ENCODE measurements at regions not wholly inside any gene's neighbourhood (a gene's known extent, or its start where the extent isn't known, plus 50 kb on each side); places are given as distances from the start of the nearest gene placed in this dataset.

DNA sequence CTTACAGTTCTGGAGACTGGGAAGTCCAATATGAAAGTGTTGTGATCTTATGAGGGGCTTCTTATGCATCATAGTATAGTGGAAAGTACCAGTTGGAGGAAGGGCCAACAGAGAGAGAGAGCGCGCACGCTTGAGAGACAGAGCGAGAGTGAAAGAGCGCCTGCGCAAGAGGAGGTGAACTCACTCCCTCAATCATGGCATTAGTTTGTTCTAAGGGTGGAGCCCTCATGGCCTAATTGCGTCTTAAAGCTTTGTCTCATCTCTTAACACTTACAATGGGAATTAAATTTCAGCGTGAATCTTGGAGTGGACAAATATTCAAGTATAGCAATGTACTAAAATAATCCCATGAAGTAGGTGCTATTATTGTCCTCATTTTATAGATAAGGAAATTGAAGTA is 303.2 kb downstream of the OSTF1 start:
- no peak for DNase-seq
- no peaks in the 10 kb centered on the region for H3K27me3 ChIP-seq (ENCODE audit: insufficient read depth, low read depth, severe bottlenecking)
- H3K9me3 ChIP-seq (ENCODE audit: severe bottlenecking): no peaks in the 10 kb centered on the region
- TF ChIP-seq, protein P1, sequence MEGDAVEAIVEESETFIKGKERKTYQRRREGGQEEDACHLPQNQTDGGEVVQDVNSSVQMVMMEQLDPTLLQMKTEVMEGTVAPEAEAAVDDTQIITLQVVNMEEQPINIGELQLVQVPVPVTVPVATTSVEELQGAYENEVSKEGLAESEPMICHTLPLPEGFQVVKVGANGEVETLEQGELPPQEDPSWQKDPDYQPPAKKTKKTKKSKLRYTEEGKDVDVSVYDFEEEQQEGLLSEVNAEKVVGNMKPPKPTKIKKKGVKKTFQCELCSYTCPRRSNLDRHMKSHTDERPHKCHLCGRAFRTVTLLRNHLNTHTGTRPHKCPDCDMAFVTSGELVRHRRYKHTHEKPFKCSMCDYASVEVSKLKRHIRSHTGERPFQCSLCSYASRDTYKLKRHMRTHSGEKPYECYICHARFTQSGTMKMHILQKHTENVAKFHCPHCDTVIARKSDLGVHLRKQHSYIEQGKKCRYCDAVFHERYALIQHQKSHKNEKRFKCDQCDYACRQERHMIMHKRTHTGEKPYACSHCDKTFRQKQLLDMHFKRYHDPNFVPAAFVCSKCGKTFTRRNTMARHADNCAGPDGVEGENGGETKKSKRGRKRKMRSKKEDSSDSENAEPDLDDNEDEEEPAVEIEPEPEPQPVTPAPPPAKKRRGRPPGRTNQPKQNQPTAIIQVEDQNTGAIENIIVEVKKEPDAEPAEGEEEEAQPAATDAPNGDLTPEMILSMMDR (IDR thresholded peaks at IDR 0.05; ENCODE audit: low read depth, low read length): no peak
- no peak overlapping the region for H3K27ac ChIP-seq
- no peaks in the 10 kb centered on the region for H3K36me3 ChIP-seq
- H3K4me3 ChIP-seq (ENCODE audit: low read depth, low read length): no peak overlapping the region

DNA sequence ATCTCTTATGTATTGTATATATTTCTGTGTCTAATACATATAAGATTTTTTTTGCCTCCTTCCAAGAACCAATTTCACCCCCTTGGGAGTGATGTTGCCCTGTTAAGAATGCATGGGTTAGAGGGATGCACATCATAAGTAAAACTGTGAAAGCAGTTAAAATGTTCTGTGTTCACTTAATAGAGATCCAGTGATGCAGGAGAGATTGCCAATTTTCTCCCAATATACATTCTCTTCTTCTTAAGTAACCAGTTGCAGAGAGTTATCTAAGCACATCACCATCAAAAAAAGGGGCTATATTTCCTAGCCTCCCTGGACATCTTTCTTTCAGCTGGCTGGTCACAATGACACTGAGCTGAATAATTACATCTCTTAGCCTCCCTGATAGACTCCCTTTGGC is 307.0 kb downstream of the OSTF1 start:
- no peak overlapping the region for H3K27ac ChIP-seq
- TF ChIP-seq, protein P1 (IDR thresholded peaks at IDR 0.05; ENCODE audit: low read depth, low read length): no peak
- H3K4me3 ChIP-seq (ENCODE audit: low read depth, low read length): no peak overlapping the region
- no peaks in the 10 kb centered on the region for H3K36me3 ChIP-seq
- no peaks in the 10 kb centered on the region for H3K27me3 ChIP-seq (ENCODE audit: insufficient read depth, low read depth, severe bottlenecking)
- no peaks in the 10 kb centered on the region for H3K9me3 ChIP-seq (ENCODE audit: severe bottlenecking)
- DNase-seq: no peak

DNA sequence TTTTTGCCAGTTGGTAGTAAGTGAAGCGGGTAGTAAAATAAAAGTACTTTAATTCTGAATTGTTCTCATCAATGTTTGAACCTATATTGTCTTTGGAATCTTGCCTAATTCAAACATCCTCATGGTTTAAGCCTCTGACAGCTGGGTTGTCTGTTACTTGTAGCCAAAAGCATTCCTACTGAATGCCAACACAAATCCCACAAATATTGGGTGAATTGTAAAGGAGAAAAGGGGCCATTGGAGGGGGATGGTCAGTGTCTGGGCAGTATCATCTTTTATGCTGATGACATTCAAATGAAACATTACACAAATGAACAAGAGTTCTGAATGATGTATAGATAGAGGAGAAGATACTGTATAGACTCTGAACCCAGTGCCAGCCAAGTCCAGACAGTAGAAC is 309.5 kb downstream of the OSTF1 start:
- TF ChIP-seq, protein P1 (IDR thresholded peaks at IDR 0.05; ENCODE audit: low read depth, low read length): no peak

DNA sequence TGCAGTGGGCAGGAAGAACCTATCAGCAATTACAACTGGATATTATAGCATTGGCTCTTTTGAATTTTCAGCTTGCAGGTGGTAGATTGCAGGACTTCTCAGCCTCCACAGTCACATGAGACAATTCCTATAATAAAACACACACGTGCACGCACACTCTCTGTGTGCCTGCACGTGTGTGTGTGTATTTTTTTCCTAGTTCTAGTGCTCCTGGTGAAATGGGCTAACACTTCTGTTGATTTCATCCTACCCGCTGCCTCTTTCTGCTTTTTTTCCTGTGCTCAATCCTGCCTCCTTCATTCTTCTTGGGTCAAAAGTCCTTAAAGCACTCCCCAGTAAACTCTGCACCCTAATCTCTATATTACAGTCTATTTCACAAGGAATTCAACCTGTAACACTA is 320.1 kb downstream of the OSTF1 start:
- H3K36me3 ChIP-seq: no peaks in the 10 kb centered on the region
- H3K27me3 ChIP-seq (ENCODE audit: insufficient read depth, low read depth, severe bottlenecking): no peaks in the 10 kb centered on the region
- no peak for DNase-seq
- H3K9me3 ChIP-seq (ENCODE audit: severe bottlenecking): no peaks in the 10 kb centered on the region
- TF ChIP-seq, protein P1 (IDR thresholded peaks at IDR 0.05; ENCODE audit: low read depth, low read length): no peak
- H3K4me3 ChIP-seq (ENCODE audit: low read depth, low read length): no peak overlapping the region
- H3K27ac ChIP-seq: no peak overlapping the region

More for the DNA sequence above, 309.5 kb downstream of the OSTF1 start:
- Histone ChIP-seq H3K9me3 (ENCODE audit: severe bottlenecking) (no peaks in the 10 kb centered on the region), H3K36me3 (no peaks in the 10 kb centered on the region), H3K4me3 (ENCODE audit: low read depth, low read length) (no peak overlapping the region), H3K27ac (no peak overlapping the region), H3K27me3 (ENCODE audit: insufficient read depth, low read depth, severe bottlenecking) (no peaks in the 10 kb centered on the region)
- DNase-seq: no peak

DNA sequence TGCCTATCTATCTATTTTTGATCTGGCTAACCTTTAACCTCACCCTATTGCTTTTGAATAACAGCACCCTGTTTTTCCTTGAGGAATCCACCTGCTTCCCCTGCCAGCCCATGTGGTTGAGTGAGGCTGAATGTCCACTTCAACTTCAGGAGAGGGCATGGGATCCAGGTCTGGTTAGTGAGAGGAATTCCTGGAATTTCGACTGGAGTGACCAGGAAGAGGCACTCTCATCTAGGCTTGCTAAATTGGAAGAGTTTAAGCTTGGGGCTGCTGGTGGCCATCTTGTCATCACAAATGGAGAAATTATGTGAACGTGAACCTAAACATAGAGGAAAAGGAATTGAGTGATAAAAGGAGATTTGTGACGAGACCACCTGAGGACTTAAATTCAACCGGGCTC is 322.1 kb downstream of the OSTF1 start:
- Histone ChIP-seq H3K9me3 (ENCODE audit: severe bottlenecking) (no peaks in the 10 kb centered on the region), H3K36me3 (no peaks in the 10 kb centered on the region), H3K4me3 (ENCODE audit: low read depth, low read length) (no peak overlapping the region), H3K27me3 (ENCODE audit: insufficient read depth, low read depth, severe bottlenecking) (peaks cover 3% of the 10 kb centered on the region), H3K27ac (no peak overlapping the region)
- no peak for DNase-seq
- TF ChIP-seq, protein P1 (IDR thresholded peaks at IDR 0.05; ENCODE audit: low read depth, low read length): no peak

DNA sequence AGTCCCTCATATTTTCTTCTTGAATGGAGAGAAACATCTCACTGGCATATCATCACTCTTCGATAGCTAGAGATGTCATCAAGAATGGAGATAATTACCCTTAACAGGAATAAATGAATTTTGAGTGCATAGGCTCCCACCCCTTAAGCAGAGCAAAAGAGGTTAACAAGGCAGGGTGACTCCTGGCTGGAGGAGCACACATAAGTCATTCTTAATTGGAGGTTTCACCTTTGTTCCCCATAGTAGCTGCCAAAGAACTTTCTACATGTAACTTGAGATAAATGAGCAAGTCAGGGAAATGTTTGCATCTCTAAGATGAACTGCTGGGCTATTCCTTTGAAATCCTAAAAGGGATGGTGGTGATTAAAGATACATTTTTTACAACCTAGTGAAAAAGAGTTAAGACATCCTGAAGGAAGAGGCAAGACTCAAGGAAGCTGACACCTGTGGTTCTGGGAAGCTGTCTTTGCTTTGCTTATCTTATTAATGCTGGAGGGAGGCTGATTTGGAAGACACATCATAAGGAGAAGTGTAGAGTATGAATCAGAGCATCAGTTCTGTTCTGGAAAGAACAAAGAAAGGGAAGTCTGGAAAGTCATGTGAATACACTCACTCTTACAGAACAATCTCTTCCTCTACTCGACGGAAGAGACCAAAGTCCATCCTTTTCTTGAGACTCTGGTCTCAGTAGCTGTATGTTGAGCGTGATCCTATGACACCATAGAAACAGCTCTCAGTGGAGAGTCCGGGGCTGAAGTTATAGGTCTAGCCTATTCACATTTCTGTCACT is 326.3 kb downstream of the OSTF1 start:
- TF ChIP-seq, protein P1 (IDR thresholded peaks at IDR 0.05; ENCODE audit: low read depth, low read length): no peak
- Histone ChIP-seq H3K27me3 (ENCODE audit: insufficient read depth, low read depth, severe bottlenecking) (peaks cover 3% of the 10 kb centered on the region), H3K4me3 (ENCODE audit: low read depth, low read length) (no peak overlapping the region), H3K9me3 (ENCODE audit: severe bottlenecking) (no peaks in the 10 kb centered on the region), H3K36me3 (no peaks in the 10 kb centered on the region), H3K27ac (no peak overlapping the region)
- no peak for DNase-seq
